Vagina (tissue), 2 donors: ENCODE measurements at regions not wholly inside any gene's neighbourhood (a gene's known extent, or its start where the extent isn't known, plus 50 kb on each side); places are given as distances from the start of the nearest gene placed in this dataset.
"Not testable (repeated sequence)": the region's sequence is repeated elsewhere in the genome, so short reads cannot be mapped to it uniquely, and the experiment has no call there.

ENCODE experiments used
- CTCF ChIP-seq, 3 experiments: fragments of 450-650 bp in 2 of 3; fragments of 200-600 bp in 1 of 3; sonication (generic) in 1 of 3; IDR thresholded peaks; one replicate each; pipeline ENCODE4 v1.5.1; 2017 to 2019; ENCODE audit warnings: antibody characterized with exemption in 3 of 3, mild to moderate bottlenecking in 2 of 3, moderate library complexity in 2 of 3
- POLR2A ChIP-seq, 2 donors: fragments of 450-650 bp; IDR thresholded peaks; one replicate each; pipeline ENCODE4 v1.6.1; 2017; ENCODE audit warnings: antibody characterized with exemption in 2 of 2, mild to moderate bottlenecking in 2 of 2, moderate library complexity in 2 of 2
- POLR2AphosphoS5 ChIP-seq, 2 donors: sonication (generic); formaldehyde crosslinking; IDR thresholded peaks; one replicate each; pipeline ENCODE4 v1.9.0; 2017; ENCODE audit warnings: antibody characterized with exemption in 2 of 2, mild to moderate bottlenecking in 2 of 2, low read depth in 1 of 2; ENCODE audit not compliant: insufficient read depth in 1 of 2

GRCh38 chr4:75280461-75280860 is 233.7 kb downstream of the RCHY1 start:
- not testable (repeated sequence) for TF ChIP-seq CTCF (IDR thresholded peaks at IDR 0.05); POLR2AphosphoS5 (IDR thresholded peaks at IDR 0.05; ENCODE audit: insufficient read depth in 1 of 2, low read depth in 1 of 2); POLR2A (IDR thresholded peaks at IDR 0.05)
